ENCODE measurements at regions not wholly inside any gene's neighbourhood (a gene's known extent, or its start where the extent isn't known, plus 50 kb on each side); places are given as distances from the start of the nearest gene placed in this dataset.

- CTCF ChIA-PET: no interaction called here
Measured at GRCh38 chr5:152938630-152939029, 533.6 kb upstream of the NMUR2 start.

GRCh38 chr5:152942633-152943336, 537.7 kb upstream of the NMUR2 start:
- POLR2A ChIA-PET: no interaction called here
- H3K4me2 ChIP-seq (ENCODE audit: low read length): no peak overlapping the region
- no peaks in the 10 kb centered on the region for H4K20me1 ChIP-seq (ENCODE audit: insufficient read depth)
- no peak overlapping the region for H2AFZ ChIP-seq (ENCODE audit: low read depth, low read length, poor library complexity, severe bottlenecking)
- H3K9me3 ChIP-seq (ENCODE audit: control insufficient read depth in 1 of 2, insufficient read depth in 1 of 2, low read depth in 1 of 2, low read length in 2 of 2): peaks cover 0 to 5% of the 10 kb centered on the region in 2 experiments; a peak in 2 of 4 replicates
- intact Hi-C loops (cut with micrococcal nuclease): no loop called here
- ATAC-seq (no peak), DNase-seq (ENCODE audit: low read depth, low spot score) (no peak)
- CTCF ChIA-PET: no interaction called here
- H3K27me3 ChIP-seq (ENCODE audit: insufficient read depth, low read length): no peaks in the 10 kb centered on the region
- no peak overlapping the region for H3K27ac ChIP-seq (ENCODE audit: low read depth, low read length)
- no peaks in the 10 kb centered on the region for H3K36me3 ChIP-seq (ENCODE audit: control insufficient read depth in 1 of 2, insufficient read depth in 2 of 2, low read length in 2 of 2)
- H3K9ac ChIP-seq (ENCODE audit: low read length): no peak overlapping the region
- no TSS peak for BruUV-seq (replicated peaks)
- H3K4me1 ChIP-seq (ENCODE audit: control insufficient read depth in 1 of 2, insufficient read depth in 2 of 2, low read length in 2 of 2): no peaks in the 10 kb centered on the region
- H3K9me2 ChIP-seq (ENCODE audit: insufficient read depth): no peaks in the 10 kb centered on the region
- RAD21 ChIA-PET (ENCODE audit: low non-redundant PET in 1 of 2, low total read pairs in 2 of 2, uncharacterized antibody in 2 of 2, unreplicated experiment in 2 of 2): no interaction called here
- no peaks in the 10 kb centered on the region for H3K79me2 ChIP-seq (ENCODE audit: insufficient read depth, low read length)
- no peak overlapping the region for H3K4me3 ChIP-seq (replicated peaks in 1 of 2; ENCODE audit: low read depth in 1 of 2, low read length in 2 of 2)
- TF ChIP-seq POLR2A (IDR thresholded peaks at IDR 0.05; ENCODE audit: borderline replicate concordance, extremely low read depth, insufficient read depth, insufficient read length) (no peak), SP1 (IDR thresholded peaks at IDR 0.05; ENCODE audit: low read depth) (no peak), YY1 (IDR thresholded peaks at IDR 0.05; ENCODE audit: extremely low read depth, insufficient replicate concordance, low read depth, low read length) (no peak), CTCF (IDR thresholded peaks at IDR 0.05 in 2 of 3, conservative IDR thresholded peaks at IDR 0.05 in 1 of 3; ENCODE audit: borderline replicate concordance in 1 of 3, insufficient read depth in 1 of 3, low read depth in 2 of 3, low read length in 2 of 3) (no peak), TCF7L2 (IDR thresholded peaks at IDR 0.05; ENCODE audit: borderline replicate concordance, extremely low read depth, insufficient read depth, insufficient read length) (no peak), EZH2phosphoT487 (IDR thresholded peaks at IDR 0.05; ENCODE audit: borderline replicate concordance) (no peak), EGR1 (IDR thresholded peaks at IDR 0.05; ENCODE audit: low read depth) (no peak), RAD21 (IDR thresholded peaks at IDR 0.05; ENCODE audit: low read depth) (no peak), JUND (IDR thresholded peaks at IDR 0.05) (no peak), POLR2AphosphoS5 (IDR thresholded peaks at IDR 0.05; ENCODE audit: low read depth, low read length) (no peak), EZH2 (IDR thresholded peaks at IDR 0.05) (no peak)
- TF ChIP-seq, protein P1, sequence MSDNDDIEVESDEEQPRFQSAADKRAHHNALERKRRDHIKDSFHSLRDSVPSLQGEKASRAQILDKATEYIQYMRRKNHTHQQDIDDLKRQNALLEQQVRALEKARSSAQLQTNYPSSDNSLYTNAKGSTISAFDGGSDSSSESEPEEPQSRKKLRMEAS (IDR thresholded peaks at IDR 0.05): no peak
- TF ChIP-seq, protein P2, sequence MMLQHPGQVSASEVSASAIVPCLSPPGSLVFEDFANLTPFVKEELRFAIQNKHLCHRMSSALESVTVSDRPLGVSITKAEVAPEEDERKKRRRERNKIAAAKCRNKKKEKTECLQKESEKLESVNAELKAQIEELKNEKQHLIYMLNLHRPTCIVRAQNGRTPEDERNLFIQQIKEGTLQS (IDR thresholded peaks at IDR 0.05): no peak

More at GRCh38 chr5:152938630-152939029, 533.6 kb upstream of the NMUR2 start:
- Histone ChIP-seq H4K20me1 (ENCODE audit: insufficient read depth) (no peaks in the 10 kb centered on the region), H3K27ac (ENCODE audit: low read depth, low read length) (no peak overlapping the region), H3K36me3 (ENCODE audit: control insufficient read depth in 1 of 2, insufficient read depth in 2 of 2, low read length in 2 of 2) (no peaks in the 10 kb centered on the region), H3K79me2 (ENCODE audit: insufficient read depth, low read length) (no peaks in the 10 kb centered on the region), H3K4me1 (ENCODE audit: control insufficient read depth in 1 of 2, insufficient read depth in 2 of 2, low read length in 2 of 2) (no peaks in the 10 kb centered on the region), H2AFZ (ENCODE audit: low read depth, low read length, poor library complexity, severe bottlenecking) (no peak overlapping the region), H3K9me3 (ENCODE audit: control insufficient read depth in 1 of 2, insufficient read depth in 1 of 2, low read depth in 1 of 2, low read length in 2 of 2) (peaks cover 2 to 3% of the 10 kb centered on the region in 2 experiments; a peak in 2 of 4 replicates), H3K27me3 (ENCODE audit: insufficient read depth, low read length) (no peaks in the 10 kb centered on the region), H3K4me3 (replicated peaks in 1 of 2; ENCODE audit: low read depth in 1 of 2, low read length in 2 of 2) (no peak overlapping the region), H3K4me2 (ENCODE audit: low read length) (no peak overlapping the region), H3K9me2 (ENCODE audit: insufficient read depth) (no peaks in the 10 kb centered on the region), H3K9ac (ENCODE audit: low read length) (no peak overlapping the region)
- DNase-seq (ENCODE audit: low read depth, low spot score) (no peak), ATAC-seq (no peak)
- TF ChIP-seq SRF (IDR thresholded peaks at IDR 0.05; ENCODE audit: low read depth) (no peak), ZNF274 (IDR thresholded peaks at IDR 0.05; ENCODE audit: low read depth, low read length) (no peak), POLR2AphosphoS5 (IDR thresholded peaks at IDR 0.05; ENCODE audit: low read depth, low read length) (no peak), SP1 (IDR thresholded peaks at IDR 0.05; ENCODE audit: low read depth) (no peak), ELF1 (IDR thresholded peaks at IDR 0.05; ENCODE audit: borderline replicate concordance, low read depth) (no peak)
- ChIA-PET POLR2A (no interaction called here), RAD21 (ENCODE audit: low non-redundant PET in 1 of 2, low total read pairs in 2 of 2, uncharacterized antibody in 2 of 2, unreplicated experiment in 2 of 2) (no interaction called here)
- no TSS peak for BruUV-seq (replicated peaks)
- intact Hi-C loops (cut with micrococcal nuclease): no loop called here
